Left lung (tissue), 4 donors: ENCODE measurements at regions not wholly inside any gene's neighbourhood (a gene's known extent, or its start where the extent isn't known, plus 50 kb on each side); places are given as distances from the start of the nearest gene placed in this dataset.
A peak's percentile ranks its signal among the peaks of the same experiment; 100 is the strongest.

ENCODE experiments used
- ATAC-seq: fragments of 200-7000 bp; cut with Tn5 transposase; one replicate; pipeline ENCODE4 v1.9.1; 2020; ENCODE audit warnings: moderate library complexity
- DNase-seq, 4 donors: peaks; one replicate each; pipeline ENCODE4 v3.0.0-alpha.2; 2013 to 2020
- H3K27ac ChIP-seq, 2 donors: fragments of 200-600 bp; sonication (generic) in 1 of 2; one replicate each; pipeline versions ENCODE4 v1.5.0 to v1.8.0; 2020 to 2021
- H3K27me3 ChIP-seq, 2 donors: fragments of 200-600 bp; sonication (generic) in 1 of 2; one replicate each; pipeline versions ENCODE4 v1.5.0 to v1.8.0; 2020 to 2021
- H3K36me3 ChIP-seq, 2 donors: fragments of 200-600 bp; sonication (generic) in 1 of 2; one replicate each; pipeline versions ENCODE4 v1.5.0 to v1.8.0; 2020 to 2021
- H3K4me1 ChIP-seq, 2 donors: fragments of 200-600 bp; one replicate each; pipeline ENCODE4 v1.8.0; 2021
- H3K4me3 ChIP-seq, 2 donors: fragments of 200-600 bp; sonication (generic) in 1 of 2; one replicate each; pipeline versions ENCODE4 v1.5.0 to v1.8.0; 2020 to 2021; ENCODE audit warnings: mild to moderate bottlenecking in 1 of 2
- H3K9me3 ChIP-seq, 2 donors: fragments of 200-600 bp; sonication (generic) in 1 of 2; one replicate each; pipeline versions ENCODE4 v1.5.0 to v1.8.0; 2020 to 2021
- intact Hi-C, 2 donors: fragments of 100-400 bp; cut with DNase I; formaldehyde crosslinking; loops; one replicate each; pipeline versions ENCODE4 v1.11.2 to v1.14.2; 2022
- TF ChIP-seq, protein P1 (sequence below), 2 donors: fragments of 200-600 bp; sonication (generic) in 1 of 2; IDR thresholded peaks; one replicate each; pipeline versions ENCODE4 v1.5.0 to v1.8.0; 2021; ENCODE audit warnings: antibody characterized with exemption in 2 of 2
- donor health status: DM: no; HTN: yes; CAD: no.
- donor health status: DM: no; HTN: no; CAD: no.

DNA sequence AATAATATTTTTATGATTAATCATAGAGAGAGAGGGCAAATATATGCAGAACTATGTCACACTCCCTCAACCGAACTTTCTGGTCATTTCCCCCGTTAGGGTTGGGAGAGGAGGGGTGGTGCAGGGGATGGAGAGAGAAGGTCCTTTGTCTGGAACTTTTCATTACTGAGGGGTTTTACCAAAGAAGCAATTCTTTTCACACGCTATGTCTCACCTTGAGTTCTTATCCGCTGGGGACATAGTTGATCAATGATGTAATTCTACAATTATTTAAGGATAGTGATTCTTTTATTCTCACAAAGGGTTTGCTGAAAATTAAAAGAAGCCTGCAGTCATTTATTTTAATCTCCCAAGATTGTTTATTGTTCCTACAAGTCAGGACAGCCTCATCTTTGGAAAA is 98.3 kb upstream of the RUNX1 start:
- TF ChIP-seq, protein P1, sequence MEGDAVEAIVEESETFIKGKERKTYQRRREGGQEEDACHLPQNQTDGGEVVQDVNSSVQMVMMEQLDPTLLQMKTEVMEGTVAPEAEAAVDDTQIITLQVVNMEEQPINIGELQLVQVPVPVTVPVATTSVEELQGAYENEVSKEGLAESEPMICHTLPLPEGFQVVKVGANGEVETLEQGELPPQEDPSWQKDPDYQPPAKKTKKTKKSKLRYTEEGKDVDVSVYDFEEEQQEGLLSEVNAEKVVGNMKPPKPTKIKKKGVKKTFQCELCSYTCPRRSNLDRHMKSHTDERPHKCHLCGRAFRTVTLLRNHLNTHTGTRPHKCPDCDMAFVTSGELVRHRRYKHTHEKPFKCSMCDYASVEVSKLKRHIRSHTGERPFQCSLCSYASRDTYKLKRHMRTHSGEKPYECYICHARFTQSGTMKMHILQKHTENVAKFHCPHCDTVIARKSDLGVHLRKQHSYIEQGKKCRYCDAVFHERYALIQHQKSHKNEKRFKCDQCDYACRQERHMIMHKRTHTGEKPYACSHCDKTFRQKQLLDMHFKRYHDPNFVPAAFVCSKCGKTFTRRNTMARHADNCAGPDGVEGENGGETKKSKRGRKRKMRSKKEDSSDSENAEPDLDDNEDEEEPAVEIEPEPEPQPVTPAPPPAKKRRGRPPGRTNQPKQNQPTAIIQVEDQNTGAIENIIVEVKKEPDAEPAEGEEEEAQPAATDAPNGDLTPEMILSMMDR (IDR thresholded peaks at IDR 0.05): no peak
- ATAC-seq (no peak), DNase-seq (no peak)
- intact Hi-C loops: no loop called here
- no peaks in the 10 kb centered on the region for H3K4me1 ChIP-seq
- no peak overlapping the region for H3K4me3 ChIP-seq
- no peaks in the 10 kb centered on the region for H3K27me3 ChIP-seq
- H3K9me3 ChIP-seq: no peaks in the 10 kb centered on the region
- H3K27ac ChIP-seq: no peak overlapping the region
- H3K36me3 ChIP-seq: no peaks in the 10 kb centered on the region

DNA sequence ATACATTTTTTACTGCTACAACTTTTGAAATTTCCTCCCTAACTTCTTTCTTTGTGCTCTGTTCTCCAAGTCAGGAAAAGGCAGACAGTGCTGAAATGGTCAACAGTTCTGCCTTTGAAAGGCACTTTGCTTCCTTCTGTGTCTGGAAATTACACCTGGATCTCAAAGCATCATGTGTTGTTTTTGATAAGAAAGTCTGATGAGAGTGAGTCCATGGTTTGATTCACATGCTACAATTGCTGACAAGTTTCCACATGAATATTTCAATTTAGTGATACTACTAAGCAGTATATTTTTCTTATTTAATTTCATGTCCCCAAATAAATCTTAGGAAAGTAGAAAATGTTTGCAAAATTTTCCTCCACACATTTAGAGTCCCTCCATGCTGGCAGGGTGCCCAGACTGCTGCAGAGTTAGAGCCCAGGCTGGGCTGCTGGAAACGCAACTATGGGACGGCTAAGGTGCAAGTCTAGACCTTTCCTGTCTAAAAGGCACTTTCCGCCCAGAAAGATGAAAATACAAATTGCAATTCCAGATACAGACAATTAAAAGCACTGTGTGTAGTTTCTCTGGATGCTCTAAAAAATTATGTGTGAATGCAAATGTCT is 96.6 kb upstream of the RUNX1 start:
- peak in 2 of 4 donors; percentile 10 to 50 for DNase-seq
- Histone ChIP-seq H3K9me3 (no peaks in the 10 kb centered on the region), H3K4me1 (no peaks in the 10 kb centered on the region), H3K4me3 (no peak overlapping the region), H3K27ac (no peak overlapping the region), H3K36me3 (no peaks in the 10 kb centered on the region), H3K27me3 (no peaks in the 10 kb centered on the region)
- TF ChIP-seq, protein P1 (IDR thresholded peaks at IDR 0.05): no peak
- intact Hi-C loops: no loop called here
- no peak for ATAC-seq

- H3K27ac ChIP-seq: no peak overlapping the region
- H3K27me3 ChIP-seq: no peaks in the 10 kb centered on the region
- H3K36me3 ChIP-seq: no peaks in the 10 kb centered on the region
- DNase-seq (no peak), ATAC-seq (no peak)
- H3K4me1 ChIP-seq: no peaks in the 10 kb centered on the region
- H3K4me3 ChIP-seq: no peak overlapping the region
- intact Hi-C loops: no loop called here
- TF ChIP-seq, protein P1 (IDR thresholded peaks at IDR 0.05): no peak
- no peaks in the 10 kb centered on the region for H3K9me3 ChIP-seq
Measured at GRCh38 chr21:35144978-35145377, 95.9 kb upstream of the RUNX1 start.

- H3K4me3 ChIP-seq: no peak overlapping the region
- no peaks in the 10 kb centered on the region for H3K4me1 ChIP-seq
- ATAC-seq: no peak
- TF ChIP-seq, protein P1 (IDR thresholded peaks at IDR 0.05): no peak
- H3K27me3 ChIP-seq: no peaks in the 10 kb centered on the region
- H3K36me3 ChIP-seq: no peaks in the 10 kb centered on the region
- intact Hi-C loops: no loop called here
- H3K27ac ChIP-seq: no peak overlapping the region
- DNase-seq: no peak
- H3K9me3 ChIP-seq: no peaks in the 10 kb centered on the region
Measured at GRCh38 chr21:35142036-35142815, 93.1 kb upstream of the RUNX1 start.

- ATAC-seq (no peak), DNase-seq (no peak)
- Histone ChIP-seq H3K9me3 (no peaks in the 10 kb centered on the region), H3K36me3 (no peaks in the 10 kb centered on the region), H3K27me3 (no peaks in the 10 kb centered on the region), H3K4me3 (no peak overlapping the region), H3K27ac (no peak overlapping the region), H3K4me1 (peaks cover 0 to 10% of the 10 kb centered on the region in 2 donors)
- intact Hi-C loops: no loop called here
- TF ChIP-seq, protein P1 (IDR thresholded peaks at IDR 0.05): no peak
Measured at GRCh38 chr21:35139382-35139715, 90.2 kb upstream of the RUNX1 start.
